HG03045 (cell line): ENCODE measurements at regions not wholly inside any gene's neighbourhood (a gene's known extent, or its start where the extent isn't known, plus 50 kb on each side); places are given as distances from the start of the nearest gene placed in this dataset.
"Not testable (repeated sequence)": the region's sequence is repeated elsewhere in the genome, so short reads cannot be mapped to it uniquely, and the experiment has no call there.

Source experiments
- ATAC-seq: cut with Tn5 transposase; IDR thresholded peaks from one replicate; pipeline ENCODE4 v1.9.1; 2021; ENCODE audit warnings: mild to moderate bottlenecking, moderate library complexity; ENCODE audit not compliant: unreplicated experiment

DNA sequence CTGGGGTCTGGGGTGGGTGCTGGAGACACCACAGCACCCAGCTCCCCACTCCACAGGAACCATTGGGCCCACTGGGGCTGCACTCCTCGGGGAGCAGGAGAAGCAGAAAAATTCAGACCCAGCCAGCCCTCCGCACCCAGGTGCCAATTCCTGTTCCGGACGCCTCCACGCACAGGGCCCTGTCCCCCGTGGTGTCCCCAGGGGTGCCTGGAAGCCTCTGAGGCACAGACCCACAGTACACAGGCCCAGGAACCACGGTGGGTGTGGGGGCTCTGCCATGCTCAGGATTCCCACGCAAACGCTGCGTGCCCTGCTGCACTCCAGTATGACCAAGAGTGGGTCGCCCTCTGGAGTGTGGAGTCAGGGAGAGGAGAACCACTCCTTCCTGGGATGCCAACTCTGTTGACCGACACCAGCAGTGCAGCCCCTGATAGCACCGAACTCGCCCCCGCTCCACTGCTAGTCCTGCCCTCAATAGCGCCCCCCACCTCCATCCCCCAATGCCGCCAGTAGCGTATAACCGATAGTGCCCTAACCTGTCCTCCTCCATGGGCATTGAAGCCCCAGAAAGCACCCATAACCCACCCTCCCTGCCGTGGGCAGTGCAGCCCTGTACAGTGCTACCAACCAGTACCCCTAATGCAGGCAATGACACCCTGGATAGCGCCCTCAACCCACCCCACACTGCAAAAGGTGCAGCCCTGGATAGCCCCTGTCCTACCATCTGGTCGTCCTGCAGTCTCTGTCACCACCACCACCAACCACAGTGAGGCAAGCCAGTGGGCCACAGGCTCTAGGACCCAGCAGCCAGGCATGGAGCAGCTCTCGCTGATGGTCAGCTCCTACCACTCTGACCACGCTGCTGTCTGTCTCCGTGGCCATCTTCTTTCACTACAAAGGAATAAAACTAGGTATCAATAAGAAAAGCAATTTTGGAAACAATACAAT, 2877.2 kb downstream of the RPIA start:
- not testable (repeated sequence) for ATAC-seq

DNA sequence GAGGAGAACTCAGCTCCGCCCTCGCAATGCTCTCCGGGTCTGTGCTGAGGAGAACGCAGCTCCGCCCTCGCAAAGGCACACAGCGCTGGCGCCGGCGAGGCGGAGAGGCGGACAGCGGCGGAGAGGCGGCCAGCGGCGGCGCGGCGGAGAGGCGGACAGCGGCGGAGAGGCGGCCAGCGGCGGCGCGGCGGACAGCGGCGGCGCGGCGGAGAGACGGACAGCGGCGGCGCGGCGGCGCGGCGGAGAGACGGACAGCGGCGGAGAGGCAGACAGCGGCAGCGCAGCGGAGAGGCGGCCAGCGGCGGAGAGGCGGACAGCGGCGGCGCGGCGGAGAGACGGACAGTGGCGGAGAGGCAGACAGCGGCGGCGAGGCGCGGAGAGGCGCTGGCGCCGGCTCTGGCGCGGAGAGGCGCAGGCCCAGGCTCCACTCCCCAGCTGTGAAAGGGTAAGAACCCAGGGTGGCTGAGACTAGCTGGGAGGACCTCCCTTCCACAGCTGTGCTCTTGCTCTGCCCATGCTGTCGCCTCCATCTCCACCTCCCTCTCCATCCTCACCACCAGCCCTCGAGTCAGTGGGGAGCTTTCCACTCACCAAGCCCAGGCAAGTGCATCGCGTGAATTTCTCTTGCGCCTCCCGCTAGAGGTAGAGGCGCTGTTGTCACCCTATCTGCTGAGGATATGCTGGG, 2879.9 kb downstream of the RPIA start:
- ATAC-seq, result not testable (repeated sequence)

DNA sequence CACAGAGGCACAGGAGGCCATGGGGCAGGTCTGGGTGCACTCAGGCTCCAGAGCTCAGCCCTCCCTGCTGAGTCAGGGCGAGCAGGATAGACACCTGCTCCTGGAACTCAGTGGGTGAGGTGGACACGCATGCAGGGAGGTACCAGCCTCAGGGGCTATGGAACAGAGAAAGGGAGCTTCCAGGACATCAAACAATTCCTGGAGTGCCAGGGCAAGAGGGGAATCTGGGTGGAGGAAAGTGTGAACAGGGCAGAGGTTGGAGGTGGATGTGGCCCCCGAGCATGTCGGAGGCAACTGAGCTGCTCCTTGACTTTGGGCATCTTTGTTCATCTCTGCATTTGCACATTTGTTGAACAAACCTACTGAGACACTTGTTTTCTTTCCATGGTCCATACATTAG, 2881.5 kb downstream of the RPIA start:
- ATAC-seq, result not testable (repeated sequence)

DNA sequence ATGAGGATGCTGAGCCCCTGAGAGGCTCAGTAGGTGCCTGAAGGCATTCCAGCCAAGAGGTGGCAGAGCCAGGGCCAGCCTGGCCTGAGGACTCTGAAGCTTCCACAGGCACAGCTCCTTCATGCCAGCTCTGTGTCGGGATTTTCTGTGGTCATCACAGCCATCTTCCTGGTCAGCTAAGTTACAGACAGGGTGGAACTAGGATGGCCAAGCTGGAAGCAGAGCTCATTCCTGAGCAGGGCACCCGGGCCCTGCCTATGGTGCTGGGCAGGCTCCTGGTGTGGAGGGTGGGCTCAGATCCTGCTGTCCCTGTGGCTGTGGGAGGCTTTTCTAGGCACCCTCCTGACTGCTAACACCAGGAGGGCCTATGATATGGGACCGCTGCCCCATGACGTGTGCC, 2882.3 kb downstream of the RPIA start:
- not testable (repeated sequence) for ATAC-seq

DNA sequence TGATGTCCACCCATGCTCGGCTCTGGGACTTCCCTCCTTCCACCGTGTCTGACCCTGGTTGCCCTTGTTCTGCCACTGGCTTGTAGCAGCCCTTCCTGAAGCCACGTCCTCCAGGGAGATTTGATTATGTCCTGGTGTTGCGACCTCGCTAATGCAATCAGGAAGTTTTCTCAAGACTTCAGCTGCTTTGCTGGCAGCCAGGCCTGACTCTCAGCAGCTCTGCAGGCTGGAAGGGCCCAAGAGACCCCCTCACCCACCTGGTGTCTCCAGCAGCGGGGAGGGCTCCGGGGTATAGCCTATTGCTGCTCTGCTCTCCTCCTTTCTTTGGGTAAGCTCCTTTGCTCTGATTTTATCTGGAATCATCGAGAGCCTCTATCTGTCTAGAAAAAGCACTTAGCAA, 2882.8 kb downstream of the RPIA start:
- not testable (repeated sequence) for ATAC-seq

DNA sequence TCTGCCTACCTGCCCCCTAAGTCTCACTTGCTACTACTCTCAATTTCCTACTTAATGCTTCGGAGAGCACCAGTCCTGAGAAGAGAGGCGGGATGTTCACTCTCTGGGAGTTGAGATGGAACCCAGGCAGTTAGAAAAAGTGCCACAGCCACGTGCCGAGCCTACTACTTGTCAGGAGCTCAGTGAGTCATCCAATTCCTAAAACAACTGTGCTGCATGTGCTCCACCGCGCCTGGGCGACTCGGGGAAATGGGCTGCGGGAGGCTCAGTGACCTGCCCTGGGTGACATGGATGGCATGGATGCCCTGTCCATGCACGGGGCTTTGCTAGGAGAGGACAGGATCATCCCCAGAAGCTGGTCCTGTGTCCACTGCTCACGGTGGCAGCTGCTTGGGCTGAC, 2884.2 kb downstream of the RPIA start:
- not testable (repeated sequence) for ATAC-seq

DNA sequence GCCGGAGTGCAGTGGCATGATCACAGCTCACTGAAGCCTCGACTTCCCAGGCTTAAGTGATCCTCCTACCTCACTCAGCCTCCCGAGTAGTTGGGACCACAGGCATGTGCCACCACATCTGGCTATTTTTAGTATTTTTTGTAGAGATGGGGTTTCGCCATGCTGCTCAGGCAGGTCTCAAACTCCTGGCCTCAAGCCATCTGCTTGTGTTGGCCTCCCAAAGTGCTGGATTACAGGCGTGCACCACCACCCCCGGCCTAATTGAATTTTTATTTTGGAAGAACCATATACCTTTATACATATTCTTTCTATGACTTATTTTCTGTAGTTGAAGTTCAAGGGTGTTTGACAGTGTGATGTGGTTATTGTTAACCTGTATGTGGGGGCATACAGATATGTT, 2885.9 kb downstream of the RPIA start:
- ATAC-seq, result not testable (repeated sequence)

DNA sequence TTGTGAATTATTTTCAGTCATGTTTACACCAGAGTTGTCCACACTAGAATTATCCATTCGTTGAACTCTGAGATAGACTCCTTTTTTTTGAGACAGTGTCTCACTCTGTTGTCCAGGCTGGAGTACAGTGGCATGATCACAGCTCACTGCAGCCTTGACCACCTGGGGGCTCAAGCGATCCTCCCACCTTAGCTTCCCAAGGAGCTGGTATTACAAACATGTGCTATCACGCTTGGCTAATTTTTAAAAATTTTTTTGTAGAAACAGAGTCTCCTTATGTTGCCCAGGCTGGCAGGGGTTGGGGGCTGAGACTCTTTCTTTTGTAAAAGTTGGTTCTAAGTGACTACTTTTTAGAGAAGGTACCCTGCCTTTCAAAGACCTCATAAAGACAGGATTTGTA, 2887.2 kb downstream of the RPIA start:
- not testable (repeated sequence) for ATAC-seq

DNA sequence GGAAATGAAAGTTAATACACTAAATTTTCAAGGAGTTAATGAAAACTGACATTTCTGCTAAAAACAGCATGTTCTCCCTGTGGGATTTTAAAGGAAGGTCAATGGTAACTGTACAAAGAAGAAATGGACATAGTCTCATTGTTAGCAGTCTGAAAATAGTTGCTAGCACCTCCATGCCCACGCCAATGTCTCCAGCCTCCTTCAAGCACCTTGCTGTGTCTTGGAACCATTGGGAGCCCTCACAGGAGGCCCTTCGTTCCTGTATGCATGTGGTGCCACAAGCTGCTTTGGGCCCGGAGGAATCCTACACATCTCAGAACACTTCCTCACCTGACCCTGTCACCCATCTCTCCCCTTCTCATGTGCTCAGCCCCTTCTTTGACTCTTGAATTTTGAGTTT, 2888.1 kb downstream of the RPIA start:
- not testable (repeated sequence) for ATAC-seq

DNA sequence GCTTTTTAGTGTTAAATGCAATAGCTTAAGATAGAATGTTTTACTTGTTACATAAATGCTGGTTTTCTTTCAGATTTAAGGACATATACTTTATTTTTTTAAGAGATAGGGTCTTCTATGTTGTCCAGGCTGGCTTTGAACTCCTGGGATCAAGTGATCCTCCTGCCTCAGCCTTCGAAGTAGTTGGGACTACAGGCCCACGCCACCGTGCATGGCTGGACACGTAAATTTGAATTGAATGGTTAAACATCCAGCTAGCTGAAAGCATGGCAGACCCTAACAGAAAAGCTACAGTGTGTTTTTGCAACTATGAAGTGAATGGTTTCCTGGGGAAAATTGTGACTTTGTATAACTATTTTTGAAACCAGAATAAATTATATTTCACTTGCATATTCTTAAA, 2888.6 kb downstream of the RPIA start:
- ATAC-seq, result not testable (repeated sequence)

DNA sequence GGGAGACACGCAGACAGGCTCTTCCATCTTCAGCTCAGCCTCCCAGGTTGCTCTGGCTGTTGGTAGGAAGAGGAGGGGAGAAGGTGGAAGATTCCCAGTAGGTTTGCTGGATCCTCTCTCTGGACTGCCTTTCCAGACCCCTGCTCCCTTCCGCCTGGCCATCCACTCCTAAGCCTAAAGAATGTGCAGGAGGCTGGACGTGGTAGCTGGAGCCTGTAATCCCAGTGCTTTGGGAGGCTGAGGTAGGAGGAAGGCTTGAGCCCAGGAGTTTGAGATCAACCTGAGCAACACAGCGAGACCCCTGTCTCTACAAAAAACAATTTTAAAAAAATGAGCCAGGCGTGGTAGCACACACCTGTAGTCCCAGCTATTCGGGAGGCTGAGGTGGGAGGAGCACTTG, 2895.6 kb downstream of the RPIA start:
- not testable (repeated sequence) for ATAC-seq

DNA sequence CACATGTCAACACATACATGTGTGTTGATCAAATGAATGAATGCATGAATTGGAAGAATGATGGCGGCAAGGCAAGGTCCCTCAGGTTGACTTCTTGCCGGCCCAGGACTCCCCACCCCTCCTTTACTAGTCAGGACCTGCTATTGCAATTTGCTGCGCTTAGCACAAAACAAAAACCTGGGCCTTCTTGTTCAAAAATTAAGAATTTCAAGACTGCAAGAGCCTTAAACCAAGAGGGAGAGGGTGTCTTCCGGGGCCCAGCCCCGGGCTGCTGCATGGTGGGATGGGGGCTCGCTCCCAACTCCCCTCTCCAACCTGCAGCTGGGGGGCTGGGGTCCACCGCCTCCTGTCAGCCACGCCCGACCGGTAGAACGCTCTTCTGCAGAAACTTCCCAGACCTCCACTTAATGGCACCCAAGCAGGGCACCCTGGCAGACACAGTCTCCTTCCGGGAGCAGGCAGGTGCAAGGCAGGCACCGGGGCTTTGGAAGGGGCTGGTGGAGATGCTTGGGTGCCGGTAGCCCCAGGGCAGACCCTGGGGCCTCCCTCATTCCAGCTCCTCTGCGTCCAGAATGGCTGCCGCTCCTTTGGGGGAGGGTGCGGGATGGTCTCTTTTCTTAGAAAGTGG, 2896.5 kb downstream of the RPIA start:
- not testable (repeated sequence) for ATAC-seq

DNA sequence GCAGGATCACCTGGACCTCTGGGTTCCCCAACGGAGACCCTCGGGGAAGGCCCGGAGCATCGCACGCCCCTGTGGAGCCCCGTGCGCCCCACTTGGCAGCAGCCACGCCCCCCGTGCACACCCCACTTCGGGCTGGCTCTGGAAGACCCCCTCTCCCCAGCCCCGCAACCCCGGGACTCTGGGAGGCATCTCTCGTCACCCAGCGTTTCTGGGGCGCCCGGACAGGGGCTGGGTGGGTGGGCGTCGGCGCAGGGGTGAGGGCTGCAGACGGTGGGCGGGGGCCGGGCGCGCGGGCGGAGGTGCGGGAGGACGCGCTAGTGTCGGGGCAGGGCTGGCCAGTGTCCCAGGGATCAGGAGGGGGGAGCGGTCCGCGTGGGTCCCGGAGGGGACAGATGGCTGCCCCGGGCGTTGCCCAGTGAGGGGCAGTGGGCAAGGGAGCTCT, 2897.3 kb downstream of the RPIA start:
- ATAC-seq, result not testable (repeated sequence)

DNA sequence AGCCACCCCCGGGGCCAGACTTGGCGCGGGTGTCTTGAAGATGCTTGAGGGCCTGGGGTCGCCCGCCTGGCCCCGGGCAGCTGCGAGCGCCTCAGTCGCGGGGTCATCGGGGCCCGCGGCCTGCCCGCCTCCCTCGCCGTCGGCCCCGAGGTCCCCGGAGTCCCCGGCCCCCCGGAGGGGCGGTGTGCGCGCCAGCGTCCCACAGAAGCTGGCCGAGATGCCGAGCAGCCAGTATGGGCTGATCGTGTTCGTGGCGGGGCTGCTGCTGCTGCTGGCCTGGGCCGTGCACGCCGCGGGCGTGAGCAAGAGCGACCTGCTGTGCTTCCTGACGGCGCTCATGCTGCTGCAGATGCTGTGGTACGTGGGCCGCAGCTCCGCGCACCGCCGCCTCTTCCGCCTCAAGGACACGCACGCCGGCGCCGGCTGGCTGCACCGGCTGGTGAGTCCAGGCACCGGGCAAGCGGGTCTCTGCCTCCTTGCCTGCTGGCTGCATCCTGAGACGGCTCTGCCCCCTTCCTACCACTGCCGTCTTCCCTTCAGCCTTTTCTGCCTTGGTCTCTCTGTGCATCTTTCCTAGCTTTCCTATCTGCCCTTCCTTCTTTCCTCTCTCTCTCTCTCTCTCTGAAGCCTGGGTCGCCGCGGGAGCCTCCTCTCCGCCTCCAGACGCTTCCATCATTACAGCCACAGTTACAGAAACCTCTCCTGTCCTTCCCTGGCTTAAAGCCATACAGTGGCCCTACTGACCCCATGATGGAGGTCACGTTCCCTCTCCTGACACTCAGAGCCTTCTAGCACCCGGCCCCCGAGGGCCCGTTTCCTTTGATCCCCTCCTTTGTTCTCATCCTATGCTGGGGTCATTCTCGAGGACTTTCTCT, 2898.2 kb downstream of the RPIA start:
- ATAC-seq, result not testable (repeated sequence)

DNA sequence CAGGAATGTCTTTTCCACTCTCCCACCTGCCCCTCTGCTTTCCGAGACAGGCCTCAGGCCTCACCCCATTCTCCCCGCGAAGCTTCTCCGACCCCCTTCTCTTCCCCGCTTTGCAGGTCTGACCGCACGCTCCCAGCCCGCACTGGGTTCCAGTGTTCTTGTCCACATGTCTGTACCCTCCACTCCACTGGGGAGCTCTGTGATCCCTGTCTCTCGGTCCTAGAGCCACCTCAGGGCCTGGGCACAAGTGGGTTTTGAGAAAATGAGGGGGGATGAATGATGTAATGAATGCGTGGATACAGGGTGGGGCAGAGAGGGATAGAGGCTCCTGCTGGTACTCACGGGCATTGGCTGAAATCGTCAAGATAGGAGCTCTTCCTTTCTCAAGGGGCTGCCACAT, 2898.9 kb downstream of the RPIA start:
- not testable (repeated sequence) for ATAC-seq

DNA sequence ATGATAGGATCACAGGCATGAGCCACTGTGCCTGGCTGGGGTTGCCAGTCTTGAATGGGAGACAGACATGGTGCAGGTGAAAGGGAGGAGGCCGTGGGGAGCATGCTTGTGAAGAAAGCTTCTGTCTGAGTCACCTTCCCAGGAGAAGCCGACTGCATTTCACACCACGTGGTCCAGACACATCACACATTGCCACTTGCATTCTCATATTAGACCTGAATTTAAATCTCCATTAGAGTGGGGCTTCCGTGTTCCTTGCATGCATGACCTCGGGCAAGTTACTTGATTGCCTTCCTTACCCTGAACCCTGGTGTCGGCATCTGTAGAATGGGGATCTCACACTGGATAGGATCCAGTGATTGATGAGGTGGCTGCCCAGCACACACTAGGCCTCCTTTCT, 2899.6 kb downstream of the RPIA start:
- ATAC-seq, result not testable (repeated sequence)

DNA sequence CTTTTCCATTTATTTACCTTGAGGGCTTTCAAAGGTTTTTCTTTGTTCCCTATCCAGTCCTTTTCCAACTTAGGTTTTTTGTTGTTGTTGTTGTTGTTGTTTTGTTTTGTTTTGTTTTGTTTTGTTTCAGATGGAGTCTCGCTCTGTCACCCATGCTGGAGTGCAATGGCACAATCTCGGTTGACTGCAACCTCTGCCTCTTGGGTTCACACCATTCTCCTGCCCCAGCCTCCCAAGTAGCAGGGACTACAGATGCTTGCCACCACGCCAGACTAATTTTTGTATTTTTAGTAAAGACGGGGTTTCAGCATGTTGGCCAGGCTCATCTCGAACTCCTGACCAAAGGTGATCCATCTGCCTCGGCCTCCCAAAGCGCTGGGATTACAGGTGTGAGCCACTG, 2906.0 kb downstream of the RPIA start:
- not testable (repeated sequence) for ATAC-seq

DNA sequence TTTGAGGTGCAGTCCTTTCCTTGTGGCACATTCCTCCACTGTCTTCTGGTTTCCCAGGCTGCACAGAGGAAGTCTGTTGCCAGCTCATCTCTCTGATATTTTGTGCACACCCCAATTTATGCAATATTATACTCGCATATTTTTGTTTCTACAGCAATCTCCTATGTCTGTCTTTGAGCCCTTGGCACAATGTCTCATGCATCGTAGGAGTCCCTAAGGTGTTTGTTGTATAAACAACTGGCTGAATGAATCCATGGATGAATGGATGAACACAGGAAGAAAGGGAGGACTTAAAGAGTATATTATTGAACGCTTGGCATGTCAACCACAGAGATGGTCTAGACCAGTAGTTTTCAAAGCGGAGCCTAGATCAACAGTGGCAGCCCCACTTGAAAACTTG, 2907.0 kb downstream of the RPIA start:
- not testable (repeated sequence) for ATAC-seq

DNA sequence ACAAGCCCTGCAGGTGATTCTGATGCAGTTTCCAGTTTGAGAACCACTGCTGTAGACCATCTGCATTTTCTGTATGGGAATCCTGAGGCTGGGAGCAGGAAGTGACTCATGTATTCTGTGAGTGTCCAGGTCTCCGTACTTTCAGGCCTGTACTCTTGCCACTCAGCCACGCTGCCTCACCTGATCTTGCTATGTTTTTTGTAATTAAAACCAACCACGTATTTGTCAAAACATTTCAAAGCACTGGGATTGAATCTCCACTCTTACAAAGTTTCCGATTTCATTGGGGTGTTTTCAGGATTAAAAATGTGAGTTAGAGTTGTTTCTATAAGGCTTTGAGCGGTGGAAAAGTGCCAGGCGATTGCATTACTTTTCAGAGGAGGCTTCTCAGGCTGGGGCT, 2907.5 kb downstream of the RPIA start:
- ATAC-seq, result not testable (repeated sequence)

DNA sequence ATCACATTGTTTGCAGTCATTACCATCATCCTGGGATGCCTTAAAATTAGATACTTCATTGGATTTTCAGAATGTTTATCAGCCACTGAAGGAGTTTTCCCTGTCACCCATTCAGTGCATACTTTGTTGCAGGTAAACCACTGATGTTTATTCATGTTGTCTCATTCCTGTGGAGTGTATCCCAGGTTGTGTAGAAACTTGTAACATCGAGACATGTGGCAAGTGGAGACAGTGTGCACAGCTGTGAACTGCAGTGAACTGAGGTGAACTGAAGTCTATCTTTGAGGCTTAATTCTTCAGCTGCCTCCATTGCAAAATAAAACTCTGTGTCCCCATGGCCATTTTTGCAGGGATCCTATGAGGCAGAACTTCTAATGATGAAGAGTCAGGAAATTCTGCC, 2911.4 kb downstream of the RPIA start:
- not testable (repeated sequence) for ATAC-seq
